ENCODE measurements at regions not wholly inside any gene's neighbourhood (a gene's known extent, or its start where the extent isn't known, plus 50 kb on each side); places are given as distances from the start of the nearest gene placed in this dataset.

DNA sequence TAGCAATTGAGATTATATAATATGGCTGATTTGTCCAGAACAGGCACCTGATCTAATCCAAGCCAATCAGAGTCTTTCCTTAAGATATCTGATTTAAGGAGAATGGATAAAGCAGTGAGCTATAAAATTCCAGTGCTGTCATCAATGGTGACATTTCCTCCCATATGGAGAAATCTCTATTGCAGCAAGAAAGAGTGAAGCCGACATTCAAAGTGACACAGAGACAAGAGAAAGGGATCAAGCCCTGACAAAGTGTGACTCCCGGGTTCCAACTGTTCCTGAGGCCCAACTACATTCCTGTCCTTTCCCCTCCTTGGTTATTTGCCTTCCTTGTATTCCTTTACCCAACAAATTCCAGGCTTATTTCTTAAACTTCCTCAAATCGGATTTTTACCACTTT, 430.0 kb upstream of the SOX5 start (continued):
- TF ChIP-seq AHDC1 (CRISPR knock-in tag; IDR thresholded peaks at IDR 0.05; ENCODE audit: borderline replicate concordance) (no peak), AKAP8 (CRISPR knock-in tag; IDR thresholded peaks at IDR 0.05) (no peak), NCOA2 (CRISPR knock-in tag; IDR thresholded peaks at IDR 0.05) (no peak), ZNF878 (CRISPR knock-in tag; IDR thresholded peaks at IDR 0.05) (no peak), CBX5 (CRISPR knock-in tag; IDR thresholded peaks at IDR 0.05; ENCODE audit: borderline replicate concordance) (no peak), FOXK2 (IDR thresholded peaks at IDR 0.05) (no peak), ZNF138 (CRISPR knock-in tag; IDR thresholded peaks at IDR 0.05; ENCODE audit: low read depth) (no peak), NFIB (CRISPR knock-in tag; IDR thresholded peaks at IDR 0.05; ENCODE audit: borderline replicate concordance) (no peak)
- TF ChIP-seq, protein P1, sequence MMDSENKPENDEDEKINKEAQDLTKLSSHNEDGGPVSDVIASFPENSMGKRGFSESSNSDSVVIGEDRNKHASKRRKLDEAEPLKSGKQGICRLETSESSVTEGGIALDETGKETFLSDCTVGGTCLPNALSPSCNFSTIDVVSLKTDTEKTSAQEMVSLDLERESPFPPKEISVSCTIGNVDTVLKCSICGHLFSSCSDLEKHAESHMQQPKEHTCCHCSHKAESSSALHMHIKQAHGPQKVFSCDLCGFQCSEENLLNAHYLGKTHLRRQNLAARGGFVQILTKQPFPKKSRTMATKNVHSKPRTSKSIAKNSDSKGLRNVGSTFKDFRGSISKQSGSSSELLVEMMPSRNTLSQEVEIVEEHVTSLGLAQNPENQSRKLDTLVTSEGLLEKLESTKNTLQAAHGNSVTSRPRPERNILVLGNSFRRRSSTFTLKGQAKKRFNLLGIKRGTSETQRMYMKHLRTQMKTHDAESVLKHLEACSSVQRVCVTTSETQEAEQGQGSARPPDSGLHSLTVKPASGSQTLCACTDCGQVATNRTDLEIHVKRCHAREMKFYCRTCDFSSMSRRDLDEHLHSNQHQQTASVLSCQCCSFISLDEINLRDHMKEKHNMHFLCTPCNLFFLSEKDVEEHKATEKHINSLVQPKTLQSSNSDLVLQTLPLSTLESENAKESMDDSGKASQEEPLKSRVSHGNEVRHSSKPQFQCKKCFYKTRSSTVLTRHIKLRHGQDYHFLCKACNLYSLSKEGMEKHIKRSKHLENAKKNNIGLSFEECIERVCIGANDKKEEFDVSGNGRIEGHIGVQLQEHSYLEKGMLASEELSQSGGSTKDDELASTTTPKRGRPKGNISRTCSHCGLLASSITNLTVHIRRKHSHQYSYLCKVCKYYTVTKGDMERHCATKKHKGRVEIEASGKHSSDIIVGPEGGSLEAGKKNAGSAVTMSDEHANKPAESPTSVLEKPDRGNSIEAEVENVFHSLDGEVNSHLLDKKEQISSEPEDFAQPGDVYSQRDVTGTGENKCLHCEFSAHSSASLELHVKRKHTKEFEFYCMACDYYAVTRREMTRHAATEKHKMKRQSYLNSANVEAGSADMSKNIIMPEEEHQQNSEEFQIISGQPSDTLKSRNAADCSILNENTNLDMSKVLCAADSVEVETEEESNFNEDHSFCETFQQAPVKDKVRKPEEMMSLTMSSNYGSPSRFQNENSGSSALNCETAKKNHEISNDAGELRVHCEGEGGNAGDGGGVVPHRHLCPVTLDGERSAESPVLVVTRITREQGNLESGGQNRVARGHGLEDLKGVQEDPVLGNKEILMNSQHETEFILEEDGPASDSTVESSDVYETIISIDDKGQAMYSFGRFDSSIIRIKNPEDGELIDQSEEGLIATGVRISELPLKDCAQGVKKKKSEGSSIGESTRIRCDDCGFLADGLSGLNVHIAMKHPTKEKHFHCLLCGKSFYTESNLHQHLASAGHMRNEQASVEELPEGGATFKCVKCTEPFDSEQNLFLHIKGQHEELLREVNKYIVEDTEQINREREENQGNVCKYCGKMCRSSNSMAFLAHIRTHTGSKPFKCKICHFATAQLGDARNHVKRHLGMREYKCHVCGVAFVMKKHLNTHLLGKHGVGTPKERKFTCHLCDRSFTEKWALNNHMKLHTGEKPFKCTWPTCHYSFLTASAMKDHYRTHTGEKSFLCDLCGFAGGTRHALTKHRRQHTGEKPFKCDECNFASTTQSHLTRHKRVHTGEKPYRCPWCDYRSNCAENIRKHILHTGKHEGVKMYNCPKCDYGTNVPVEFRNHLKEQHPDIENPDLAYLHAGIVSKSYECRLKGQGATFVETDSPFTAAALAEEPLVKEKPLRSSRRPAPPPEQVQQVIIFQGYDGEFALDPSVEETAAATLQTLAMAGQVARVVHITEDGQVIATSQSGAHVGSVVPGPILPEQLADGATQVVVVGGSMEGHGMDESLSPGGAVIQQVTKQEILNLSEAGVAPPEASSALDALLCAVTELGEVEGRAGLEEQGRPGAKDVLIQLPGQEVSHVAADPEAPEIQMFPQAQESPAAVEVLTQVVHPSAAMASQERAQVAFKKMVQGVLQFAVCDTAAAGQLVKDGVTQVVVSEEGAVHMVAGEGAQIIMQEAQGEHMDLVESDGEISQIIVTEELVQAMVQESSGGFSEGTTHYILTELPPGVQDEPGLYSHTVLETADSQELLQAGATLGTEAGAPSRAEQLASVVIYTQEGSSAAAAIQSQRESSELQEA (CRISPR knock-in tag; IDR thresholded peaks at IDR 0.05; ENCODE audit: not compliant biosample characterization), result no peak
- TF ChIP-seq, protein P2, sequence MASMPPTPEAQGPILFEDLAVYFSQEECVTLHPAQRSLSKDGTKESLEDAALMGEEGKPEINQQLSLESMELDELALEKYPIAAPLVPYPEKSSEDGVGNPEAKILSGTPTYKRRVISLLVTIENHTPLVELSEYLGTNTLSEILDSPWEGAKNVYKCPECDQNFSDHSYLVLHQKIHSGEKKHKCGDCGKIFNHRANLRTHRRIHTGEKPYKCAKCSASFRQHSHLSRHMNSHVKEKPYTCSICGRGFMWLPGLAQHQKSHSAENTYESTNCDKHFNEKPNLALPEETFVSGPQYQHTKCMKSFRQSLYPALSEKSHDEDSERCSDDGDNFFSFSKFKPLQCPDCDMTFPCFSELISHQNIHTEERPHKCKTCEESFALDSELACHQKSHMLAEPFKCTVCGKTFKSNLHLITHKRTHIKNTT (CRISPR knock-in tag; IDR thresholded peaks at IDR 0.05), result no peak

Data from HepG2 (cell line).